Panc1 (cell line): ENCODE measurements at regions not wholly inside any gene's neighbourhood (a gene's known extent, or its start where the extent isn't known, plus 50 kb on each side); places are given as distances from the start of the nearest gene placed in this dataset.

ENCODE experiments used
- ATAC-seq: fragments of 200-7000 bp; cut with Tn5 transposase; 2 replicates; pipeline ENCODE4 v1.9.1; 2020; ENCODE audit warnings: mild to moderate bottlenecking, moderate library complexity
- BruUV-seq: library from RNA; stranded (reverse); fragments of 400-500 nt; replicated peaks from 2 replicates; lab custom pipeline; 2021; lab: Mats Ljungman, UMichigan
- CTCF ChIA-PET: fragments of 300-600 bp; sonication (Branson Sonifier 250); formaldehyde crosslinking; loops from one replicate; lab custom pipeline; 2022; ENCODE audit warnings: antibody characterized with exemption; lab: Charles Lee
- POLR2A ChIA-PET: fragments of 300-600 bp; sonication (Branson Sonifier 250); formaldehyde crosslinking; loops from one replicate; lab custom pipeline; 2022; ENCODE audit warnings: antibody characterized with exemption; lab: Charles Lee
- DNase-seq: peaks from one replicate; pipeline ENCODE4 v3.0.0-alpha.2; 2010; ENCODE audit warnings: low read depth, low spot score
- H3K27ac ChIP-seq: 2 replicates; pipeline ENCODE4 v1.5.1; 2011; ENCODE audit warnings: mild to moderate bottlenecking, low read length, inconsistent platforms
- H3K27me3 ChIP-seq: fragments of 200-500 bp; sonication (Bioruptor generic); 2 replicates; pipeline ENCODE4 v1.6.0; 2014; ENCODE audit warnings: low read length, inconsistent platforms; ENCODE audit not compliant: control insufficient read depth, insufficient read depth
- H3K36me3 ChIP-seq: fragments of 200-500 bp; sonication (Bioruptor generic); 2 replicates; pipeline ENCODE4 v1.5.1; 2014; ENCODE audit warnings: inconsistent platforms, mild to moderate bottlenecking, low read length, moderate library complexity; ENCODE audit not compliant: control insufficient read depth, insufficient read depth
- H3K4me1 ChIP-seq: 2 replicates; pipeline ENCODE4 v1.5.1; 2011; ENCODE audit warnings: inconsistent platforms, mild to moderate bottlenecking, low read length, moderate library complexity; ENCODE audit not compliant: control insufficient read depth, insufficient read depth
- H3K4me3 ChIP-seq, 2 experiments: 2 replicates each; pipeline ENCODE4 v1.5.1; 2011 to 2012; ENCODE audit warnings: low read depth in 2 of 2, low read length in 2 of 2, mild to moderate bottlenecking in 2 of 2, inconsistent platforms in 1 of 2, moderate library complexity in 1 of 2
- H3K9me3 ChIP-seq: fragments of 200-500 bp; sonication (Bioruptor generic); 2 replicates; pipeline ENCODE4 v1.5.1; 2014; ENCODE audit warnings: low read depth, mild to moderate bottlenecking, inconsistent platforms, low read length, moderate library complexity; ENCODE audit not compliant: control insufficient read depth, insufficient read depth
- POLR2AphosphoS5 ChIP-seq: IDR thresholded peaks from 2 replicates; pipeline ENCODE4 v1.6.1; 2012; ENCODE audit warnings: mild to moderate bottlenecking, low read depth, low read length, moderate library complexity
- SIN3A ChIP-seq: IDR thresholded peaks from 2 replicates; pipeline ENCODE4 v1.6.1; 2012; ENCODE audit warnings: low read depth, mild to moderate bottlenecking, low read length, moderate library complexity, borderline replicate concordance; ENCODE audit not compliant: insufficient read depth
- TCF7L2 ChIP-seq: IDR thresholded peaks from 2 replicates; pipeline ENCODE4 v1.6.1; 2011; ENCODE audit warnings: mild to moderate bottlenecking, low read depth, low read length, inconsistent platforms
- in situ Hi-C: cut with HindIII; loops from 2 replicates; pipeline ENCODE4 v1.10.0; 2016; ENCODE audit warnings: low sequenced_read_pairs, low pct_unique_long_range_greater_than_20kb
- intact Hi-C: fragments of 100-400 bp; cut with micrococcal nuclease; formaldehyde crosslinking; loops from one replicate; pipeline ENCODE4 v1.10.0; 2022; ENCODE audit not compliant: unreplicated experiment
- TF ChIP-seq, protein P1 (sequence below), 2 experiments: IDR thresholded peaks; 2 replicates each; pipeline ENCODE4 v1.6.1; 2011 to 2012; ENCODE audit warnings: low read depth in 2 of 2, control low read depth in 1 of 2, low read length in 1 of 2, mild to moderate bottlenecking in 1 of 2, moderate library complexity in 1 of 2; ENCODE audit not compliant: insufficient read depth in 1 of 2
- TF ChIP-seq, protein P2 (sequence below): fragments of 450-650 bp; IDR thresholded peaks from 2 replicates; pipeline ENCODE4 v1.5.1; 2017; ENCODE audit warnings: mild to moderate bottlenecking

DNA sequence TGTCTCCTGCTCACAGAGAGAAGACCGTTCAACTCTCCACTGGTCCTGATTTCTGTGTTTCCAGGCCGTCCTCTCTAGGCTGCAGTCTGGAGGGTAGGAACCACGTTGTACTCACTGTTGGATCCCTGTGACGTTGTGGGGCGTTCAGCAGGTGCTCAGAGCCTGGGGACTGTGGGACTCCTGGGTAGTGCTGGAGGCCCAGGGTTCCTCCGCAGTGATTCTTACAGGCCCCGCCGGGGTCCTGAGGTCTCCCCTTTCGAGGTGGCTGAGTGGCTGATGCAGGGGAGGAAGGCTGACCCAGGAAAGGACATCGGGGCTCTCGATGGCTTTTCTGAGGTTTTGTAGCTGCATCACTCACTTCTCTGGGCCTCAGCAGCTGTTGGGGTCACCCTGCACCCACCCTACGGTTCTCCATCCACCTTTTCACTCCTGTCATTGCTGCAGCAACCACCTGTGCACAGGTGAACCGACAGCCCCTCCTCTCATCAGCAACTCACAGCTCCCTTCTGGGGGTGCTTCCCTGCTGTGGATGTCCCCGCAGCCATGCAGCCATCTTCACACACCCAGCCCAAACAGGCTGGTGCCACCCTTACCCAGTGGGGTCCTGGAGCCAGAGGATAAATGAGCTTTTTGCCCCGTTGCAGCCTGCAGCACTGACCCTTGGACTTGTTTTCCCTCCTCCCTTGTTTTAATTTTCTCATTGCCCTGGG, 169.6 kb upstream of the HDAC4 start:
- ChIA-PET CTCF (no interaction called here), POLR2A (no interaction called here)
- DNase-seq (no peak), ATAC-seq (no peak)
- Histone ChIP-seq H3K36me3 (no peaks in the 10 kb centered on the region), H3K9me3 (no peaks in the 10 kb centered on the region), H3K4me1 (no peaks in the 10 kb centered on the region), H3K27me3 (peaks cover 10% of the 10 kb centered on the region), H3K27ac (no peak overlapping the region), H3K4me3 (no peak overlapping the region)
- in situ Hi-C loops (no loop called here), intact Hi-C loops (no loop called here)
- TF ChIP-seq, protein P1, sequence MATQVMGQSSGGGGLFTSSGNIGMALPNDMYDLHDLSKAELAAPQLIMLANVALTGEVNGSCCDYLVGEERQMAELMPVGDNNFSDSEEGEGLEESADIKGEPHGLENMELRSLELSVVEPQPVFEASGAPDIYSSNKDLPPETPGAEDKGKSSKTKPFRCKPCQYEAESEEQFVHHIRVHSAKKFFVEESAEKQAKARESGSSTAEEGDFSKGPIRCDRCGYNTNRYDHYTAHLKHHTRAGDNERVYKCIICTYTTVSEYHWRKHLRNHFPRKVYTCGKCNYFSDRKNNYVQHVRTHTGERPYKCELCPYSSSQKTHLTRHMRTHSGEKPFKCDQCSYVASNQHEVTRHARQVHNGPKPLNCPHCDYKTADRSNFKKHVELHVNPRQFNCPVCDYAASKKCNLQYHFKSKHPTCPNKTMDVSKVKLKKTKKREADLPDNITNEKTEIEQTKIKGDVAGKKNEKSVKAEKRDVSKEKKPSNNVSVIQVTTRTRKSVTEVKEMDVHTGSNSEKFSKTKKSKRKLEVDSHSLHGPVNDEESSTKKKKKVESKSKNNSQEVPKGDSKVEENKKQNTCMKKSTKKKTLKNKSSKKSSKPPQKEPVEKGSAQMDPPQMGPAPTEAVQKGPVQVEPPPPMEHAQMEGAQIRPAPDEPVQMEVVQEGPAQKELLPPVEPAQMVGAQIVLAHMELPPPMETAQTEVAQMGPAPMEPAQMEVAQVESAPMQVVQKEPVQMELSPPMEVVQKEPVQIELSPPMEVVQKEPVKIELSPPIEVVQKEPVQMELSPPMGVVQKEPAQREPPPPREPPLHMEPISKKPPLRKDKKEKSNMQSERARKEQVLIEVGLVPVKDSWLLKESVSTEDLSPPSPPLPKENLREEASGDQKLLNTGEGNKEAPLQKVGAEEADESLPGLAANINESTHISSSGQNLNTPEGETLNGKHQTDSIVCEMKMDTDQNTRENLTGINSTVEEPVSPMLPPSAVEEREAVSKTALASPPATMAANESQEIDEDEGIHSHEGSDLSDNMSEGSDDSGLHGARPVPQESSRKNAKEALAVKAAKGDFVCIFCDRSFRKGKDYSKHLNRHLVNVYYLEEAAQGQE (IDR thresholded peaks at IDR 0.05; ENCODE audit: insufficient read depth in 1 of 2, low read depth in 2 of 2, low read length in 1 of 2), result no peak
- TF ChIP-seq, protein P2, sequence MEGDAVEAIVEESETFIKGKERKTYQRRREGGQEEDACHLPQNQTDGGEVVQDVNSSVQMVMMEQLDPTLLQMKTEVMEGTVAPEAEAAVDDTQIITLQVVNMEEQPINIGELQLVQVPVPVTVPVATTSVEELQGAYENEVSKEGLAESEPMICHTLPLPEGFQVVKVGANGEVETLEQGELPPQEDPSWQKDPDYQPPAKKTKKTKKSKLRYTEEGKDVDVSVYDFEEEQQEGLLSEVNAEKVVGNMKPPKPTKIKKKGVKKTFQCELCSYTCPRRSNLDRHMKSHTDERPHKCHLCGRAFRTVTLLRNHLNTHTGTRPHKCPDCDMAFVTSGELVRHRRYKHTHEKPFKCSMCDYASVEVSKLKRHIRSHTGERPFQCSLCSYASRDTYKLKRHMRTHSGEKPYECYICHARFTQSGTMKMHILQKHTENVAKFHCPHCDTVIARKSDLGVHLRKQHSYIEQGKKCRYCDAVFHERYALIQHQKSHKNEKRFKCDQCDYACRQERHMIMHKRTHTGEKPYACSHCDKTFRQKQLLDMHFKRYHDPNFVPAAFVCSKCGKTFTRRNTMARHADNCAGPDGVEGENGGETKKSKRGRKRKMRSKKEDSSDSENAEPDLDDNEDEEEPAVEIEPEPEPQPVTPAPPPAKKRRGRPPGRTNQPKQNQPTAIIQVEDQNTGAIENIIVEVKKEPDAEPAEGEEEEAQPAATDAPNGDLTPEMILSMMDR, result no peak
- TF ChIP-seq SIN3A (no peak), POLR2AphosphoS5 (no peak), TCF7L2 (no peak)
- no TSS peak for BruUV-seq

DNA sequence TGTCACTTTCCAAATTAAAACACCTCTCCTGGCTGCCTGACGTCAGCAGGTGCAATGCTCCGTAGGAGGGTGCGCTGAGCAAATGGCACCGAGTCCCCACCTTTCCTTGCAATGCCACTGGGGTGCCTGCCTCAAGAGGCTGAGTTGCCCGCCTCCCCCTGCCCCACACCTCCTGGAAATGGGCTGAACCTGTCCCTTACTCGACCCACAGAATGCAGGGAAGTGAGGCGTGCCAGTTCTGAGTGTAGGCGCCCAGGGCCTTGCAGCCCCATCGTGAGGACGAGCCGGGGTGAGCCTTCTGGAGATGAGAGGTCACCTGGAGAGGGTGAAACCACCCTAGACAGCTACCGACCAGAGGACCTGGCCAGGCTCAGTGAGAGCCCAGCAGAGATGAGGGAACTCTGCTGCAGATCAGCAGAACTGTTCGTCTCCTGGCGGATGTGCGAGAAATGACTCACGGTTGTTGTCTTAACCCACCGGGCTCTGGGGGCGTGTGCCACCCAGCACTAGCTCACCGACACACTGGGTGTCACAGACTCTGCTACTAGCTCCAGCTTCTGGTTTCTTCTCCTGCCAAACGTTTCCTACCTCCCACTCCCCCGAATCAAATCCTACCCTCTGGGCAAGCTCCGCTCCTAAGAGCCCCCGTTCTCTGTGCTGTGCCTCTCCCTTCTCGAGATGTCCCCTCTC, 168.7 kb upstream of the HDAC4 start:
- Histone ChIP-seq H3K27me3 (peaks cover 10% of the 10 kb centered on the region), H3K4me1 (no peaks in the 10 kb centered on the region), H3K27ac (no peak overlapping the region), H3K9me3 (no peaks in the 10 kb centered on the region), H3K4me3 (no peak overlapping the region), H3K36me3 (no peaks in the 10 kb centered on the region)
- in situ Hi-C loops (no loop called here), intact Hi-C loops (no loop called here)
- BruUV-seq, result no TSS peak
- POLR2A ChIA-PET, result no interaction called here
- DNase-seq (no peak), ATAC-seq (peak; percentile 45; the same call in 1 of the 2 replicates)
- no peak for TF ChIP-seq POLR2AphosphoS5
- no peak for TF ChIP-seq SIN3A
- TF ChIP-seq, protein P1 (IDR thresholded peaks at IDR 0.05; ENCODE audit: insufficient read depth in 1 of 2, low read depth in 2 of 2, low read length in 1 of 2), result no peak
- no peak for TF ChIP-seq TCF7L2
- TF ChIP-seq, protein P2, result no peak
- CTCF ChIA-PET, result no interaction called here
